Testis (tissue), 2 donors: ENCODE measurements at regions not wholly inside any gene's neighbourhood (a gene's known extent, or its start where the extent isn't known, plus 50 kb on each side); places are given as distances from the start of the nearest gene placed in this dataset.

Experiments used
- DNase-seq: peaks from one replicate; pipeline ENCODE4 v3.0.0-alpha.2; 2019
- H3K27ac ChIP-seq, 2 donors: fragments of 200-600 bp; sonication (generic); one replicate each; pipeline ENCODE4 v1.5.1; 2019
- H3K27me3 ChIP-seq: fragments of 200-600 bp; sonication (generic); one replicate; pipeline ENCODE4 v1.5.1; 2019
- H3K36me3 ChIP-seq: fragments of 200-600 bp; sonication (generic); one replicate; pipeline ENCODE4 v1.5.1; 2017; ENCODE audit warnings: low read depth; ENCODE audit errors: missing control alignments
- H3K4me1 ChIP-seq: fragments of 200-600 bp; sonication (generic); one replicate; pipeline ENCODE4 v1.5.1; 2019
- H3K4me3 ChIP-seq, 2 donors: fragments of 200-600 bp; sonication (generic); one replicate each; pipeline ENCODE4 v1.5.1; 2017 to 2019
- H3K9me3 ChIP-seq: fragments of 200-600 bp; sonication (generic); one replicate; pipeline ENCODE4 v1.5.1; 2017
- POLR2A ChIP-seq: fragments of 450-650 bp; IDR thresholded peaks from one replicate; pipeline ENCODE4 v1.6.1; 2017; ENCODE audit warnings: antibody characterized with exemption, mild to moderate bottlenecking, moderate library complexity
- WGBS, 2 donors: methylation state at CpG; one replicate each; pipeline ENCODE4 v1.1.5; 2018; 5-methylcytosine and 5-hydroxymethylcytosine counted together
- intact Hi-C: fragments of 100-400 bp; cut with DNase I; formaldehyde crosslinking; loops from one replicate; pipeline ENCODE4 v1.15.1; 2023; ENCODE audit warnings: low total_unique reads
- TF ChIP-seq, protein P1 (sequence below), 3 experiments: fragments of 450-650 bp in 2 of 3; fragments of 200-600 bp in 1 of 3; sonication (generic) in 1 of 3; IDR thresholded peaks; one replicate each; pipeline ENCODE4 v1.5.1; 2016 to 2019; ENCODE audit warnings: antibody characterized with exemption in 3 of 3, mild to moderate bottlenecking in 2 of 3, moderate library complexity in 1 of 3

DNA sequence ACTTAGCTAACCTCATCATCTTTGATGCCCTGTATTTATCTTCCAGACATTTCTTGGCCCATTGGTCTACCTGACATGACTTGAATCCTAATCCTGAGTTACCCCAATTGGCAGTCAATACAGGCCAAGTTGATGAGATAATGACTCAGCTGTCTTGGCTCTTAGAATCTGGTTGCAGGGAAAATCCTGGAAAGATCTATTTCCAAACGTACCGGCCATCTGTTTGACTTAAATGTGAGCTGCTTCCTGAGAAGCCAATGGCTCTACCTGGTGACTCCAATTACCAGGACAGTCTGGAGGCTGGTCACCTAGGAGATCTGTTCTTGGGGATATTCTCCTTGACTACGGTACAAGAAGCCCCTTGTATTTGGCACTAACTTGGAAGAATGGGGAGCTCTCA is 475.2 kb upstream of the BRINP1 start:
- no peaks in the 10 kb centered on the region for H3K4me1 ChIP-seq
- no peaks in the 10 kb centered on the region for H3K9me3 ChIP-seq
- DNase-seq, result no peak
- no peaks in the 10 kb centered on the region for H3K27me3 ChIP-seq
- intact Hi-C loops, result no loop called here
- no peak for TF ChIP-seq POLR2A
- TF ChIP-seq, protein P1, sequence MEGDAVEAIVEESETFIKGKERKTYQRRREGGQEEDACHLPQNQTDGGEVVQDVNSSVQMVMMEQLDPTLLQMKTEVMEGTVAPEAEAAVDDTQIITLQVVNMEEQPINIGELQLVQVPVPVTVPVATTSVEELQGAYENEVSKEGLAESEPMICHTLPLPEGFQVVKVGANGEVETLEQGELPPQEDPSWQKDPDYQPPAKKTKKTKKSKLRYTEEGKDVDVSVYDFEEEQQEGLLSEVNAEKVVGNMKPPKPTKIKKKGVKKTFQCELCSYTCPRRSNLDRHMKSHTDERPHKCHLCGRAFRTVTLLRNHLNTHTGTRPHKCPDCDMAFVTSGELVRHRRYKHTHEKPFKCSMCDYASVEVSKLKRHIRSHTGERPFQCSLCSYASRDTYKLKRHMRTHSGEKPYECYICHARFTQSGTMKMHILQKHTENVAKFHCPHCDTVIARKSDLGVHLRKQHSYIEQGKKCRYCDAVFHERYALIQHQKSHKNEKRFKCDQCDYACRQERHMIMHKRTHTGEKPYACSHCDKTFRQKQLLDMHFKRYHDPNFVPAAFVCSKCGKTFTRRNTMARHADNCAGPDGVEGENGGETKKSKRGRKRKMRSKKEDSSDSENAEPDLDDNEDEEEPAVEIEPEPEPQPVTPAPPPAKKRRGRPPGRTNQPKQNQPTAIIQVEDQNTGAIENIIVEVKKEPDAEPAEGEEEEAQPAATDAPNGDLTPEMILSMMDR (IDR thresholded peaks at IDR 0.05), result no peak
- H3K27ac ChIP-seq, result no peak overlapping the region
- no peak overlapping the region for H3K4me3 ChIP-seq
- WGBS, 2 donors, result 66 to 82% methylated on average over 3 of the region's 3 CpGs
- no peaks in the 10 kb centered on the region for H3K36me3 ChIP-seq

DNA sequence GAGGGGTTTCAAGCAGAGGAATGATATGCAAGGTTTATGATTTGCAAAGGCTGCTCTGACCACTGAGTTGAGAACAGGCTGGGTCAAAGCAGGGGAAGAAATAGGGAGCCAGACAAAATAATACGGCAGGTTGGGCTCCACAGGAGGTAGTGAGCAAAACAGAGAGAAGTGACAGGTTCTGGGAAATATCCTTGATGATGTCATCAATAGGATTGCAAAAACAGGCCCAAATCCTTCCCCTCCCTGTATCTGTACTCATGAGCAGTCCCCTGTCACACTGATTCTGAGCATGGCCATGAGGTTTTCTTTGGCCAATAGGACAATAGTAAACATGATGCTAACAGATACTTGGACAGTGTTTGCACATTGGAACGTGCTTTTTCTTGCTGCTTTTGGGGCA is 471.8 kb upstream of the BRINP1 start:
- H3K27ac ChIP-seq, result no peak overlapping the region
- no peaks in the 10 kb centered on the region for H3K27me3 ChIP-seq
- no peak for DNase-seq
- intact Hi-C loops, result no loop called here
- no peak overlapping the region for H3K4me3 ChIP-seq
- no peaks in the 10 kb centered on the region for H3K9me3 ChIP-seq
- H3K4me1 ChIP-seq, result no peaks in the 10 kb centered on the region
- TF ChIP-seq, protein P1 (IDR thresholded peaks at IDR 0.05), result no peak
- TF ChIP-seq POLR2A, result no peak
- WGBS, 2 donors, result 80 to 93% methylated on average over 2 of the region's 2 CpGs
- no peaks in the 10 kb centered on the region for H3K36me3 ChIP-seq

DNA sequence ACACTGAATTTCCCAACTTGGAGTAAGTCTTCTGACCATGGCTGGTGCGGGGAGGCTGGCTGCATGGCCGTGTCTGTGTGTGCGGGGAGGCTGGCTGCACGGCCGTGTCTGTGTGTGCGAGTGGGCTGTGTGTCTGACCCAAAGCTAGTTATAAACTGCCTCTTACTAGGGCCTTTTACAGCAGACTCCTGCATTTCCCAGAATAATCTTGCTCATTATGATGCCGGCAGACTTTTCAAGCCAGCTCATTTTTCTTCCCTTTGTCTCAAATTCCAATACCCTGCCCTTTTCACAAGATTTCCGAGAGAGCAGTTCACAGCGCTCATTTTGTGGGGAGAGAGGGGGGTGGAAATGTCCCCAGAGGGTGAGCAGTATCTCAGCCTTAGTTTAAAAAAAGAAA is 470.7 kb upstream of the BRINP1 start:
- no peak overlapping the region for H3K27ac ChIP-seq

DNA sequence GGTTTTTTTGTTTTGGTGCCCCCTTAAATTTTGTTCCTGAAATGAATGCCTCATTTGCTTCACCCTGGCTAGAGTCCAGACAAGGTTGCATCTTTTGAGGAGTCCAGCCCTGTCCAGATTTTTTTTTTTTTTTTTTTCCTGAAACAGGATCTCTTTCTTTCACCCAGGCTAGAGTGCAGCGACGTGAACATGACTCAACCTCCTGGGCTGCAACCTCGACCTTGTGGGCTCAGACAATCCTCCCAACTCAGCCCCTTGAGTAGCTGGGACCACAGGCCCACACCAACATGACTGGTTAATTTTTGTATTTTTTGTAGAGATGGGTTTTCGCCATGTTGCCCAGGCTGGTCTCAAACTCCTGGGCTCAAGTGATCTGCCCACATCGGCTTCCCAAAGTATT is 469.0 kb upstream of the BRINP1 start:
- no peak overlapping the region for H3K27ac ChIP-seq
- TF ChIP-seq POLR2A, result no peak
- TF ChIP-seq, protein P1 (IDR thresholded peaks at IDR 0.05), result no peak
- no peaks in the 10 kb centered on the region for H3K36me3 ChIP-seq
- intact Hi-C loops, result no loop called here
- H3K27me3 ChIP-seq, result no peaks in the 10 kb centered on the region
- no peaks in the 10 kb centered on the region for H3K4me1 ChIP-seq
- no peak for DNase-seq
- H3K4me3 ChIP-seq, result no peak overlapping the region
- WGBS, 2 donors, result 80 to 90% methylated on average over 5 of the region's 5 CpGs
- H3K9me3 ChIP-seq, result no peaks in the 10 kb centered on the region

More for the DNA sequence above, 470.7 kb upstream of the BRINP1 start:
- TF ChIP-seq, protein P1 (IDR thresholded peaks at IDR 0.05), result no peak
- no peak for TF ChIP-seq POLR2A
- Histone ChIP-seq H3K27me3 (no peaks in the 10 kb centered on the region), H3K9me3 (no peaks in the 10 kb centered on the region), H3K4me1 (no peaks in the 10 kb centered on the region), H3K36me3 (no peaks in the 10 kb centered on the region), H3K4me3 (no peak overlapping the region)
- intact Hi-C loops, result no loop called here
- peak; percentile 47 for DNase-seq
- 39 to 43% methylated on average over 9 of the region's 9 CpGs for WGBS, 2 donors

DNA sequence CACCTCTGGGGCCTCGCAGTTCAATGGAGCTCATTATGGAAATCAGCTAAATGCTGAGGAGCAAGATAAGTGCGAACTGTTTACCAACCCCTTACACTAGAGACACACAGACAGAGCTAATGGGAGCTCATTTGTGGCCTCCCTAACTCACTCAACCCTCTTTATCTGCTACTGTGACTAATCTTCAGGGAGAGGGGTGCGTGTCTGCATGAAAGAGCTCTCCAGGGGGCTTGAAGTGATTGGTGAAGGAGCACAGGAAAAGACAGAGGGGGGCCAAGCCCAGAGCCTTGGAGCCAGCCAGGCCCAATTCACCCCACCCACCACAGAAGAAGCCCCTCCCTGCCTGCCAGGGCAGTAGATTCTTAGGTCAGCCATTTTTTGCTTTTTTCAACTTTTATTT is 466.8 kb upstream of the BRINP1 start:
- Histone ChIP-seq H3K36me3 (no peaks in the 10 kb centered on the region), H3K4me1 (no peaks in the 10 kb centered on the region), H3K4me3 (no peak overlapping the region), H3K27ac (no peak overlapping the region), H3K9me3 (no peaks in the 10 kb centered on the region), H3K27me3 (no peaks in the 10 kb centered on the region)
- no peak for TF ChIP-seq POLR2A
- TF ChIP-seq, protein P1 (IDR thresholded peaks at IDR 0.05), result no peak
- WGBS, 2 donors, result 75 to 79% methylated on average over 3 of the region's 3 CpGs
- intact Hi-C loops, result no loop called here
- DNase-seq, result no peak
